KG1 (cell line): ENCODE measurements at regions not wholly inside any gene's neighbourhood (a gene's known extent, or its start where the extent isn't known, plus 50 kb on each side); places are given as distances from the start of the nearest gene placed in this dataset.

ENCODE experiments used
- DNase-seq: peaks from one replicate; lab custom pipeline; 2025; lab: John Stamatoyannopoulos, UW

DNA sequence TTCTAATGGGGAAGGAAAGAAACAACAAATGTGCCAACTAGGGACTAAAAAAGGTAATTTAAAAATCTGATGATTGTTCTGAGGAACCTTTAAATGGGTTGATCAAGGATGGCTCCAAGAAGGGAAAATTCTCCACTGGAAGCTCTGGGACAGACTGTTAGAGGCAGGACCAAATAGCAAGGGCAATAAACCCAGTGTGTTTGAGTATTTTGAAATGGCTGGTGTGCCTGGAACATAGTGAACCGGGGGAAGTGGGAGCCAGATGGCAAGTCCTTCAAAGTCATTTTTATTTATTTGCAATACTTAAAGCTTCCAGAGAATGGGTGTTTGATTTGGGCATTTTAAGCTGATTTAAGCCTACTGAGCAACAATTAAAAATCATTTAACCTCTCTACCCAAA, 587.7 kb upstream of the MEF2C start:
- no peak for DNase-seq

- no peak for DNase-seq
Measured at GRCh38 chr5:89458332-89458656, 575.3 kb upstream of the MEF2C start.

DNA sequence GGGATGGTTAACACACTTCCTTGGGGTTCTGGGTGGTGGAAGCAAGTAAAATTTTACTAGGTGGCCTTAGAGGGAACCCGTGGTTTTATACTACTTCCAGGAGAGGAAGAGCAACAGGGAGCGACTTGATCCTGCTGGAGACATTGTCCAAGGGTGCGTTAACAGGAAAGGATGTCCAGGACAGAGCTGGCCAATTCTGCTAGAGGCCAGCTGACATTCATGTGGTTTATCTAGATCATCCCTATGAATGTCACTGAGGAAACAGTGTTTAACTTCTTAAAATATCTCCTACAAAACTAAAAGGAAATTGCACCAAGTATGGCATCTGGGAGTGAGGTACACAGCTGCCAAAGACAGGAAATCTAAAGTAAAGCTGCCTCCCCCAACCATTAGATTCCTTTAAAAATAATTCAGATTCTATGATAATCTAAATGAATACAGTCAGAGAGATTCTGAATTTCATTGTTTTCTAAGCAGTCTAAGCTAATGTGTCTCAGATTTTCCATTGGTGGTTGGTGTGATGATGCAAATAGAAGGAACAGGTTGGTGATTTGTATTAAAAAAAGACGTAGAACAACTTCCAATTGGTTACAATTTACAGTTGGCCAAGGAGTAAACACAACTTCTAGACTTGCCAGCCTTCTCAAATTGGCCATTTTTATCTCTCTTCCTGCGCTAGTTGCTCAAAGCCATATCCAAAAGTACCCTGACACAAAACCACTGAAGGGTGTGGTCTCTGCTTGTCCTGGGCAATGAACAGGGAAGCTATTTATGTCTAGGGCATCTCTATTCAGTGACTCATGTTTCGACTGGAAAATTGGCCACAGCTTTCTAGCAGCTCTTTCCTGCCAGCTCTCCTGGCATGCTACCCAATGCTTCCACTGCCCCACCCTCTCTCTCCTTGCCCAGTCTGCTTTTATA, 574.7 kb upstream of the MEF2C start:
- no peak for DNase-seq

DNA sequence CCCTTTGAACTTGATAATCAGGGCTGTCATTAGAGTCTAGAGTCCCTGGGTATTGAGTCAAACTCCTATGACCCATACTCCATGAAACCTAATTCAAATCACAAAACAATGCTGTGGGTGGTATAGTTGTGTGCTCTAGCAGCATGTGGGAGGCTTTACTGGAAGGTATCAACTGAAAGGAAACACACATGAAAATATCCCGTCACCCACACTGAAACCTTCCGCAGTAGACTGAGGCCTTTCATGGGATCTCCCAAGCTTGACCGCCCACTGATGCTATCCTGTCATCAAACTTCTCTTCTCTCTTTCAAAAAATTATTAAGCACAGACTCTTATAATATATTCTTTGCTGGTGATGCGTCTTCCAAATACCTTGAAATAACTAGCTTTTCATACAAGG, 569.1 kb upstream of the MEF2C start:
- no peak for DNase-seq

GRCh38 chr5:89451263-89451662, 568.3 kb upstream of the MEF2C start:
- no peak for DNase-seq

DNA sequence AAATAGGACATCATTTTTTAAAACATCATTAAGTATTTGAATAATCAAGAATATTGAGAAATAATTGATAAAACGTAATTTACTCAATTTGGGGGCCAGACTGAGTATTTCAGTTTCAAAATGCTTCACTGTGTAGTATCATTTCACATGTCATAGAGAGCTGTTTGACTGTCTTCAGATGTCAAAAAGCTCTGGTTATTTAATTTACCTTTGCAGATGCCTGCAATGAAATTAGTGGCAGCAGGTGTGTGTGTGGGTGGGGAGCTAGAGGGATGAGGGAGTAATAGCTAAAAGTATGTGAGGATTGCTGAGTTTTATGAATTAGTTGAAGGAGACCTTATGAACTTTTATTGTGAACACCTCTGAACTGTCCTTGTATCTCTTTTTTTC, 567.2 kb upstream of the MEF2C start:
- DNase-seq: no peak

DNA sequence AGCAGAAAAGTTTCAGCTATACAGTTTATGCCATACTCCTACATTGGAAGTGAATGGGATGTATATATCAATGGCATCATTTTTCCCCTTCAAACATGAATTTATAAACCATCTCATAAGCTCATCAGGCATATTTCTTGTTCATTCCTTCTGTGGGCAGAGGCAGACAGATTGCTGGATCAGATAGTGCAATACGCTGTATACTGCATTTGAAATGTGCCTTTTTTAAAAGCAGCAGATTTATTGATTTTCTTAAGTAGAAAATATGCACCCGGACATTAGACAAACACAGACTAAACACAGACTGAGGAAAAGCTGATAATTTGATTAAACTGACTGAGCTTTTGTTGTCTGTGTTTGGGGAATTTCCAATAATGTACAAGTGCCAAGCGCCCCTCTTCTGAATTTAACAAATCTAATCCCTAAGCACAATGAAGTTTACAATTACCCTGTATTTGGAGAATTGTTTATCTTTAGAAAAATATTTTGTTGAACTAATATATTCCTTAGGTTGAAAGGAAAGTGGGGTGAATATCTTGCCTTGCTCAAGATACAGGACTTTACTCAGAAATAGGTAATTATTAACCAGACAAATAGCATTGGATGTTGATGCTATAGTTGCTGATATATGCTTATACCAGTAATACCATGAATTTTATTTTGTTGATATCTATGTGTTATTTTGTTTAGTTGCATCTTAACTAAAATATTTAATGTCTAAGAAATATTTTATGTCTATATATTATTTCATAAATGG, 566.6 kb upstream of the MEF2C start:
- DNase-seq: no peak

DNA sequence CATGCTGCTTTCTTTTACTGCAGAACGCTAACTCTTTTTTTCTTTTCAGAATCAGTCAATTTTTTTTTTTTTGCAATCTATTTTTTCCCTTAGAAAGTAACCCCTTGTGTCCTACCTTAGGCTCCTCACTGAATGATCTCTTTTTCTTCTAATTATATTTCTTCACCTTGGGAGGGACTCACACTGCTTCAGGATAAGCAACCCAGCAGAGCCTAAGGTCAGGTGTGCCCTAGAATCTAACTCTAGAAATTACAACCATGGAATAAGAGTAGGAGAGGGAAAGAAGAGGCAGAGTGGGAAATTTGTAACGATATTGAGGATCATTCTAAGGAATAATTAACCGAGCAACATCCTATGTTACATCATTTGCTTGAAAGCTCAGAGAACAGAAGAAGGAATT, 564.0 kb upstream of the MEF2C start:
- no peak for DNase-seq

DNA sequence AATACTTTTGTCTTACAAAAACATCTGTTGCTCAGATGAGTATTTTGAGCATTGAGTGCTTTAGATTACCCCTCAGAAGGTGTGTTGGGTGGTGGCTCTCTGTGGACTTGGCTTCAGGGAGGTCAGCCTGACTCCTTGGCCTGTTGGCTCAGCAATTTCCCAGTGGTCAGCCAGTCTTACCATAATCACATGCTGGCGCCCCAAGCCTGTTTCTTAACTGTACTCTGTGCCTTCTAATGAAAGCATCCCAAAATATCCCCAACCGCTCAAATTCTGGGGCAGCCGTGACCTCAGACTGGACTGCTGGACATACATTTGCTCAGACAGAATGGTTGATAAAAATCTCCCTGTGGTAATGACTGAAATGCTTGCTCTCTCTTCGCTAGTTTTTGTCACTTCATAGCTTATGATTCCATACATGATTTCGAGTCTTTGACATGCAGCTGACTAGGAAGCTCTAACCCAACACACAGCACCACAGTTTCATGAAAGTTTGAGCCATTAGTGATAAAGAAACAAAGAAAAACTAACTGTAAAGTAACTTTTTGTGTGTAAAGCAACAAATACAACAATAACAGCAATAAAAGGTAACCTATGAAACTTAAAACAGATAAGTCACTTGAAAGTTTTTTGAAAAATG, 562.2 kb upstream of the MEF2C start:
- DNase-seq: no peak

DNA sequence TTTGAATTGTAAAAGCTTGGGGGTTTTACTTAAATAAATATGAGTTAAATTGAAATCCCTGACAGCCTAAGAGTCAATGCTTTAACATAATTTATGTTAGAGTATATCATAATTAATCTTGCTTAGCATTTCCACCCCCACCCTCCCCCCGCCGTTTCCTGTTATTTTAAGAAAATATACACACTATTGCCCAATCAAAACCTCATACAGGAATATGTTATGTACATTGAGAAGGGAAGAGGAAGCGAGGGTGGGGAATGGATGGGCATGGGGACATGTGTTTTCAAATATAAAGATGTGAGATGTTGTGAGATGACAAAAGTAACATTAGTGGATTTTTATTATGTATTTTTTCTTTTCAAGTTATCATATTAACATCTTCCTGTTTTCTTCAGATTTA, 561.1 kb upstream of the MEF2C start:
- no peak for DNase-seq

DNA sequence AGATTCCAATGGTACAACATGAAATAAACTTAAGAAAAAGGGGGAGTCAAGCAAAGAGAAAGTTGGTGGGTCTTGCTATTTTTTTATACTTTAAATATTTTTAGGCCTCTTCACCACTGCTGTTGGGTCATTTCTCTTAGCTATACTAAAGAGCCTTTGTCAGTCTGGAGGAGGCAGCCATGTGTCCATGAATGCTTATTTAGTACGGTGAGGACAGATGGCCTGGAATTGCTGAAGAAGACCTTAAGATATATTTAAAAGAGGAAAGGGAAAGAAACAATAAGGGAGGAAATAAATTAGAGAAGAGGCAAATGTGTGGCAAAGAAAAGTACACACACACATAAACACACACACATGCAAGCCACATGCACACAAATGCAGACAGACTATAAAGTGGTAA, 560.5 kb upstream of the MEF2C start:
- no peak for DNase-seq

GRCh38 chr5:89441965-89442364, 559.0 kb upstream of the MEF2C start:
- DNase-seq: no peak

DNA sequence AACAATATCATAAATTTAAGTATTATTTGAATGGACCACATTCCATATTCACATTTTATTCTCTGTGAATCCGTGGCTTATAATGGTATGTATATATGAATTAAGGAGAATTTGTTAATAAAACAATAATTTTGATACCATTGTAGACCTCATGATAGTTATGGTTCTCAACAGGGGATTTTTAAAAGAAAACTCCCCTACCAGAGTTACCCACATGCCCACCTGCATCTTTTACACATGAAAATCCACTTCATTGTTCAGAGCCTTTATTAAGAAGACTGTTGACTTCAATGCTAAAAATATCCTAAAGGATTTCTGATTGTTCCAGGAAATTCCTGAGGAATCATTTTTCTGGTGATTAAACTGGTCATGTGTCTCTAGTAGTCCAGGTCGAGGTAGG, 557.7 kb upstream of the MEF2C start:
- no peak for DNase-seq

- DNase-seq: no peak
Measured at GRCh38 chr5:89437450-89438435, 554.8 kb upstream of the MEF2C start.

DNA sequence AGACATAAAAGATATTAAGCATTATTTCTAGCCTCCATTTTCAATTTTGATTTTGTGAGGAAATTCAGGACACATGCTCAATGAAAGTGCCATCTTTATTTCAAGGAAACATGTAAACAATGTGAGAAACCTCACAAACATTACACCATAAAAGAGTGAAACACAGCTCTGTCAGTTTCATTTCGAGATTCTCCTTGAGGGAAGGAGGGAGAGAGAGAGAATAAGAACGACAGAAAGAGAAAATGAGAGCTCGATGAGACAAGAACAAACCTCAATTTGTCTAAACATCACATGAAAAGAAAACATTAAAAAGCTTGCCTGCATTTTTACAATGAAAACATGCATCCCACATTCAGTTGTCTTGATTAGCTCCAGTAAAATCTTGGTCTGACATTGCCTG, 553.5 kb upstream of the MEF2C start:
- no peak for DNase-seq

DNA sequence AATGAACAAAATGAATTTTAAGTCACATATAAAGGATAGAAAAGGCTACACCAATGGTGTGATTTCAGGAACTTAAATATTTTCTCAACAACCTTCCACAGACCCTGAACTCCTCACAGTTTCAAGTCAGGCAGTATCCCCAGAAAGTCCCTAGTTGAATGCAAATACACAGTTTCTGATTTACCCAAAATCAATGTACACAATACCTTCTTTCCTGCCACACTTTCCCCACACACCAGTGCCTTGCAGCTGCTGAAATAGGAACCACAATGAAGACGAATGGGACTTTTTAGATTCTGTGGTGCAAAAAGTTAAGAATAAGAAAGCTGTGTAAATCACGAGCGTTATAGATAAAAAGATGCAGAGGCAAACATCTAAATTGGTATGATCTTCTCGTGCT, 552.4 kb upstream of the MEF2C start:
- no peak for DNase-seq

- DNase-seq: no peak
Measured at GRCh38 chr5:89428624-89429023, 545.6 kb upstream of the MEF2C start.

DNA sequence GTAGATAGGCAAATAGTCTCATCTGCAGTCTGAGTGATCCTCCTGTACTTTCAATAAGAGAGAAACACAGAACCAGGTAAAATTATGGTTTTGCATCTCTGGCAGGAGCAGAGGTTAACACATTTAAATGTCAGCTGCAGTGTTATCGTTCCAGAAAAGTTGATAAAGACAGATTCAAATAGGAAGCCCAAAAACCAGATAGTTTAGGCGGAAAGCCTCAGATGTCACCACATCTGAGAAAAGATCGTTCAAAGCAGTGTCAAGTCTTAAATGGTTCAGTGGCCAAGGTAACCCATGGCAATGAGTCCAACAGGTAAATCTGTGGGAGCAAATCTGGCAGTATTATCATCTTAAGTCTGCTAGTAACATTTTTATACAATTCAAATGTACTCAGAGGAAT, 542.1 kb upstream of the MEF2C start:
- DNase-seq: no peak

DNA sequence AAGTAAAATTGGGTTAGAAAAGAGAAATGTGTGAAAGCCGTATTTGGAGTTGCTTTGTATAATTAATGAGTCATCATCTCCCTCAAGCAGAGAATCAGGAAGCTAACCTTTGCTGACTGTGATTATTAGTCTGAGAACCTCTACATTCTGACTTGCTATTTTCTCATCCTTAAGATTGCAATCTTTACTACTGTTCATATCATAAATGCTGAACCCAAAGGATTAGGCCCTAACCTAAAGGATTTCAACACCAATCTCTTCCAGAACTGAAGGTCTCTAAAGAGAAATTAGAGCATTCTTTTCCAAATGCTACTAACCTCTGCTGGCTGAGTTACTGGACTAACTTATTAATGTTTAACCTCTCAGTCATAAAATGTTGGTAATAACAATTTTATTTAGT, 538.1 kb upstream of the MEF2C start:
- DNase-seq: no peak

DNA sequence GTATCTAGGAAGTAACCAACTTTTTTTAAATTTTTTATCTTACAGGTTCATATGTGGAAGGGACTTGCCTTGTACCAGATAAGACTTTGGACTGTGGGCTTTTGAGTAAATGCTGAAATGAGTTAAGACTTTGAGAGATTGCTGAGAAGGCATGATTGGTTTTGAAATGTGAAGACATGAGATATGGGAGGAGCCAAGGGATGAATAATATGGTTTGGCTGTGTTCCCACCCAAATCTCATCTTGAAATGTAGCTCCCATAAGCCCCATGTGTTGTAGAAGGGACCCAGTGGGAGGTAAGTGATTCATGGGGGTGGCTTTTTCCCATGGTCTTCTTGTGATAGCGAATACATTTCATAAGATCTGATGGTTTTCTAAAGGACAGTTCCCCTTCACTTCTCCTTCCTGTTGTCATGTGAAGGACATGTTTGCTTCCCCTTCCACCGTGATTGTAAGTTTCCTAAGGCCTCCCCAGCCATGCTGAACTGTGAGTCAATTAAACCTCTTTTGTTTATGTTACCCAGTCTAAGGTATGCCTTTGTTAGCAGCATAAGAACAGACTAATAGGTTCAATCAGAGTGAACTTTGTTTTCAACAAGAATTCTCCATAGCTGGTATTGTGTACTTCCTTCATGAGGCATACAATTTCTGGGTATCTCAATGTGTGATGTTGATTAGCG, 535.6 kb upstream of the MEF2C start:
- no peak for DNase-seq

DNA sequence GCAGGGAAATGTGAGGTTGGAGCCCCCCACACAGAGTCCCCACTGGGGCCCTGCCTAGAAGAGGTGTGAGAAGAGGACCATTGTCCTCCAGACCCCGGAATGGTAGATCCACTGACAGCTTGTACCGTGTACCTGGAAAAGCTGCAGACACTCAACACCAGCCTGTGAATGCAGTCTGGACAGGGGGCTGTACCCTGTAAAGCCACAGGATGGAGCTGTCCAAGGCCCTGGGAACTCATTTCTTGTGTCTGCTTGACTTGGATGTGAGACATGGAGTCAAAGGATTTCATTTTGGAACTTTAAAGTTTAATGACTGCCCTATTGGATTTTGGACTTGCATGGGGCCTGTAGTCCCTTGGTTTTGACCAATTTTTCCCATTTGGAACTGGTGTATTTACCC, 535.0 kb upstream of the MEF2C start:
- DNase-seq: no peak
